ENCODE measurements at regions not wholly inside any gene's neighbourhood (a gene's known extent, or its start where the extent isn't known, plus 50 kb on each side); places are given as distances from the start of the nearest gene placed in this dataset.
"Not testable (repeated sequence)": the region's sequence is repeated elsewhere in the genome, so short reads cannot be mapped to it uniquely, and the experiment has no call there.

DNA sequence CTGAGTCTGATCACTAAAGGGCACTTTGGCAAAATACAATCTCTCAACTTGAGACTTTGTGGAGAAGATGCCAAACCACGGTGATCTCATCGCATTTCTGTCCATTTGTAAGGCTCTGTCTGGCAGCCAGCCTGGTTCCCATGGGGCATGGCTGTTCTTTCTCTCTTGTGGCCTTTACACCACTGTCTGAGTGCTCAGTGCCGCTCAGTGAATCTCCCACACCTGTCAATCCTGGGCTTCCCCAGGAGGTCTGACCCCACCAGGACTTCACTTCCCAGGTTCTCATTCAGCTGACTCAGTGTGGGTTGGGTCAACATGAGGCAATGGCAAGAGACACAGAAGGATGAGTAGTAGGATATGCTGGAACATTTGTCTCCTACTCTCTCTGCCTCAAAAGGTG lies 96.8 kb upstream of the TRIB2 start:
- no peak for DNase-seq (ENCODE audit: low spot score)
- in situ Hi-C loops (cut with MboI; ENCODE audit: low sequenced_read_pairs, unreplicated experiment) = no loop called here

DNA sequence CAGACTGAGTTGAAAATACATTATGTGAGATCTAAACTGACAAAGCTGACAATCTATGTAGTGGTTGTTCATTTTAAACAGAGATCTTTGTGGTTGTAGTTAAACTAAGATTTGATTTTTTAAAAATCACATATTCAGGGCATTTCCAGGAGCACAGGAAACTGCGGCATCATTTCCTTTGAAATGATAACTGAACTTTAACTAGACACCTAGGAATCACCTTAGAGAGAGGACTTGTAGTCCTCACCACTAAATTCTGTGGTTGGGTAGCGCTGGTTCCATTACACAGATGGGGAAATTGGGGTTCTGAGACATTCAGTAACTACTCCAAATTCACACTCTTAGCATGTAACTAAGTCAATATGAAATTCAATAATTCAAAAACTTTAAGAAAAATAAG lies 96.0 kb upstream of the TRIB2 start:
- in situ Hi-C loops (cut with MboI; ENCODE audit: low sequenced_read_pairs, unreplicated experiment) = no loop called here
- TF ChIP-seq, protein P1, sequence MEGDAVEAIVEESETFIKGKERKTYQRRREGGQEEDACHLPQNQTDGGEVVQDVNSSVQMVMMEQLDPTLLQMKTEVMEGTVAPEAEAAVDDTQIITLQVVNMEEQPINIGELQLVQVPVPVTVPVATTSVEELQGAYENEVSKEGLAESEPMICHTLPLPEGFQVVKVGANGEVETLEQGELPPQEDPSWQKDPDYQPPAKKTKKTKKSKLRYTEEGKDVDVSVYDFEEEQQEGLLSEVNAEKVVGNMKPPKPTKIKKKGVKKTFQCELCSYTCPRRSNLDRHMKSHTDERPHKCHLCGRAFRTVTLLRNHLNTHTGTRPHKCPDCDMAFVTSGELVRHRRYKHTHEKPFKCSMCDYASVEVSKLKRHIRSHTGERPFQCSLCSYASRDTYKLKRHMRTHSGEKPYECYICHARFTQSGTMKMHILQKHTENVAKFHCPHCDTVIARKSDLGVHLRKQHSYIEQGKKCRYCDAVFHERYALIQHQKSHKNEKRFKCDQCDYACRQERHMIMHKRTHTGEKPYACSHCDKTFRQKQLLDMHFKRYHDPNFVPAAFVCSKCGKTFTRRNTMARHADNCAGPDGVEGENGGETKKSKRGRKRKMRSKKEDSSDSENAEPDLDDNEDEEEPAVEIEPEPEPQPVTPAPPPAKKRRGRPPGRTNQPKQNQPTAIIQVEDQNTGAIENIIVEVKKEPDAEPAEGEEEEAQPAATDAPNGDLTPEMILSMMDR (IDR thresholded peaks at IDR 0.05; ENCODE audit: borderline replicate concordance, control extremely low read depth, extremely low read depth, insufficient read depth, missing control alignments) = no peak
- no peak for DNase-seq (ENCODE audit: low spot score)

More for the DNA sequence above, 96.8 kb upstream of the TRIB2 start:
- TF ChIP-seq, protein P1 (IDR thresholded peaks at IDR 0.05; ENCODE audit: borderline replicate concordance, control extremely low read depth, extremely low read depth, insufficient read depth, missing control alignments) = no peak

DNA sequence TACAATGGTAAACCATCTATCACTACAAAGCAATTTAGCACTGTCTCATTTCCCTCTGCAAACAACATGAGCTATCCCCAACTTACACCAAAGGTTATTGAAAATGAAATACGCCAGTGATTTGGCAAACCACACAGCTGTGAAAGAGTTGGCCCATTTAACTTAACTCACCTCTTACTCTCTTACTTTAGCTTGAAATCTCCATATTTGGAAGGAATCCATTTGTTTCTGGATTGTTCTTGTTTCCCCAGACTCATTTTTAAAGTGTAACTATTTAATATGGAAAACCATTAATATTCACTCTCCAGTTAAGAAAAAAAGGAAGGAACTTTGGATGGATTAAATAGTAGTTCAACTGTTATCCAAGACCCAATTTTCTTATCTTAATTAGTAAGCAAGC lies 93.7 kb upstream of the TRIB2 start:
- TF ChIP-seq, protein P1 (IDR thresholded peaks at IDR 0.05; ENCODE audit: borderline replicate concordance, control extremely low read depth, extremely low read depth, insufficient read depth, missing control alignments) = no peak
- DNase-seq (ENCODE audit: low spot score) = no peak
- in situ Hi-C loops (cut with MboI; ENCODE audit: low sequenced_read_pairs, unreplicated experiment) = no loop called here

DNA sequence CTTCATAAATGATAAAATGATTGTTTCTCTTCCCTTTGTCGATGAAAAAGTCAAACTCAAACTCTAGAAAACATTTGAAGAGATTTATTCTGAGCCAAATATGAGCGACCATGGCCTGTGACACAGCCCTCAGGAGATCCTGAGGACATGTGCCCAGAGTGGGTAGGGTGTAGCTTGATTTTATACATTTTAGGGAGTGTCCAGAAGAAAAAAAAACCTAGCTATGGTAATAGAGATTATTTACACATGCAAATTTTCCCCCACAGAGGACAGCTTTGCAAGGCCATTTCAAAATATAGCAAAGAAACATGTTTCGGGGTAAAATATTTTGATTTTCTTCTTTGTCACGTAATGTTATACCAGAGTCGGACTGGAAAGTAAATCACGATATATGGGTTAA lies 92.4 kb upstream of the TRIB2 start:
- TF ChIP-seq, protein P1 (IDR thresholded peaks at IDR 0.05; ENCODE audit: borderline replicate concordance, control extremely low read depth, extremely low read depth, insufficient read depth, missing control alignments) = no peak
- no peak for DNase-seq (ENCODE audit: low spot score)
- in situ Hi-C loops (cut with MboI; ENCODE audit: low sequenced_read_pairs, unreplicated experiment) = no loop called here

DNA sequence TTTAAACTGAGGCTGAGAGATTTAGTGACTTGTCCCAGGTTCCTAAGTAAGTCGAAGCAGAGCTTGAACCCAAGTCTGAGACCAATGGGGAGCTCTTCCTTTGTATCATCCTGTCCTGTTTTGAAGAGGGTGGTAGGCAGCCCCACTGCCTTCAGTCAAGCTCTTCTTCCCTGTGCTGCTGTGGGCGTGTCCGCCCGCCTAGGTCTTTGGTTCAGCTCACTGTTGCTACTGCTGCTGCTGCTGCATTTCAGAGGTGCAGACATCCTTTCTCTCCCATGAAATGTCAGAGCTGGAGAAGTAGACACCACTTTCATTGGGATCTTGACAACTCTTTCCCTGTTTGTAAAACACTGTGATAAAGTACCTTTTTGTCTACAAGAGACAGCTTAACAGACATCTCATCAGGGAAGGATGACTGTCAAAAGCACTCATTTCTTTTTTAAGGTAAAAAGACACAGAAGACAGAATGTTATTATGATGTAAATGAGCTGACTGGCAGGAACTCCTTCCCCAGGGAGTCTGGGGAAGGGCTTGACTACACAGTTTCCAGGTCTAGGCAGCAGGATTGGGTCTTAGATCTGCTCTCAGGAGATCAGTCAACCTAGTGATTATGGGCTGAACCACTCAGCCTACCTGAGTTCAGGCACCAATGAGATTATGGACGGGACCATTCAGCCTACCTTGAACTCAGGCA lies 91.7 kb upstream of the TRIB2 start:
- in situ Hi-C loops (cut with MboI; ENCODE audit: low sequenced_read_pairs, unreplicated experiment) = no loop called here
- TF ChIP-seq, protein P1 (IDR thresholded peaks at IDR 0.05; ENCODE audit: borderline replicate concordance, control extremely low read depth, extremely low read depth, insufficient read depth, missing control alignments) = no peak
- no peak for DNase-seq (ENCODE audit: low spot score)

DNA sequence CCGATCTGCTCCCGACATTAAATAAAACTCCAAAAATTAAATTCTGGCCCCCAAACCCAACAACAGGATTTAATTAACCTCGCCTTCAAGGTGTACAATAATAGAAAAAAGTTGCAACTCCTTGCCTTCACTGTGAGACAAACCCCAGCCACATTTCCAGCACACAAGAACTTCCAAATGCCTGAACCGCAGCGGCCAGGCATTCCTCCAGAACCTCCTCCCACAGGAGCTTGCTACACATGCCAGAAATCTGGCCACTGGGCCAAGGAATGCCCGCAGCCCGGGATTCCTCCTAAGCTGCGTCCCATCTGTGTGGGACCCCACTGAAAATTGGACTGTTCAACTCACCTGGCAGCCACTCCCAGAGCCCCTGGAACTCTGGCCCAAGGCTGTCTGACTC lies 88.2 kb upstream of the TRIB2 start:
- in situ Hi-C loops (cut with MboI; ENCODE audit: low sequenced_read_pairs, unreplicated experiment); DNase-seq (ENCODE audit: low spot score): not testable (repeated sequence)

DNA sequence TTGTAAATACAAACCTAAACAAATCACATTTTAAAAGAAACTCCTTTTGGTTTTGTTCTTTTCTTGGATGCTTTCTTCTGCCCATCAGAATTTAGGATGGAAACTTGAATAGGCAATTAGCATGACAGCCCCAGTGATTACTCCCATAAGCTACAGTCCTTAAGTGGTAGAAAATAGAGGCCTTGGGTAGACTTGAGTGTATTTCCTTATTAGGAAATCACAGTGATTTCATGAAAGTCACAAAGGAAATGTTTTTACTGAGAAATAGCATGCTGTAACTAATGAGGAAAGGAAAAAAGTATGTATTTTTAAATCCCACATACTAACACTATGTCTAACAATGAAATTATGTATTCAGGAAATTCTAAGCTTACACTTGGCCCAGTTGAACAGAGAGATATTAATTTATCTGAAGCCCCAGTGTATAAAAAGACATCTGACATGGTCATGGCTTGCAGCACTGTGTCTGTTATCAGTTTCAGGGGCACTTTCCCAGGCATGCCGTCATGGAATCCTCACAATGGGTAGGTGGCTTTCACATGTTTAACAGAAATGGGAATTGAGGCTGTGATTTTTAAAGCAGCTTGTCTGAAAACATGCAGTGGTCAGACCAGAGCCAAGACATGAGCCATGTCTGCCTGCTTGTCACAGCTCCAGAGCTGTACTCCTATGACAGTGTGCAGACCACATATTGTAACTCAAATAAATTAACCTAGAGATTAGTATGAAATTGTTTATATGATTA lies 79.7 kb upstream of the TRIB2 start:
- in situ Hi-C loops (cut with MboI; ENCODE audit: low sequenced_read_pairs, unreplicated experiment) = no loop called here

More for the DNA sequence above, 79.7 kb upstream of the TRIB2 start:
- no peak for DNase-seq (ENCODE audit: low spot score)
- TF ChIP-seq, protein P1 (IDR thresholded peaks at IDR 0.05; ENCODE audit: borderline replicate concordance, control extremely low read depth, extremely low read depth, insufficient read depth, missing control alignments) = no peak

Measured in GM13976 (cell line).